ENCODE measurements at regions not wholly inside any gene's neighbourhood (a gene's known extent, or its start where the extent isn't known, plus 50 kb on each side); places are given as distances from the start of the nearest gene placed in this dataset.
A peak's percentile ranks its signal among the peaks of the same experiment; 100 is the strongest.

- Histone ChIP-seq H4K8ac (ENCODE audit: low read depth, low read length) (no peak overlapping the region), H2AFZ (ENCODE audit: insufficient read depth, low read length, poor library complexity) (no peak overlapping the region), H2BK120ac (ENCODE audit: insufficient read depth, low read length, poor library complexity) (no peak overlapping the region), H3K36me3 (ENCODE audit: control insufficient read depth in 1 of 2, insufficient read depth in 2 of 2, low read length in 2 of 2) (no peaks in the 10 kb centered on the region), H3K79me1 (ENCODE audit: low read length) (peaks cover 1% of the 10 kb centered on the region), H2BK12ac (ENCODE audit: low read length) (no peak overlapping the region), H3K4me3 (ENCODE audit: low read depth, low read length) (no peak overlapping the region), H3K9ac (ENCODE audit: low read length) (no peak overlapping the region), H4K12ac (ENCODE audit: low read depth, low read length) (no peak overlapping the region), H3K4me1 (ENCODE audit: control insufficient read depth in 1 of 2, insufficient read depth in 2 of 2, low read length in 2 of 2) (no peaks in the 10 kb centered on the region), H3K27me3 (ENCODE audit: insufficient read depth, low read length) (no peaks in the 10 kb centered on the region), H2AK5ac (ENCODE audit: low read length) (no peak overlapping the region), H3K4me2 (ENCODE audit: low read length) (no peak overlapping the region), H3K14ac (ENCODE audit: low read length) (no peak overlapping the region), H3K18ac (ENCODE audit: low read length) (no peak overlapping the region), H3K27ac (ENCODE audit: low read depth, low read length) (no peak overlapping the region), H2BK5ac (ENCODE audit: low read depth, low read length, poor library complexity) (no peak overlapping the region), H3K9me3 (ENCODE audit: insufficient read depth, low read depth, low read length) (no peaks in the 10 kb centered on the region), H3K23ac (ENCODE audit: low read length) (no peak overlapping the region), H3K79me2 (ENCODE audit: control insufficient read depth, insufficient read depth, low read length, poor library complexity) (no peaks in the 10 kb centered on the region), H4K91ac (ENCODE audit: low read depth, low read length) (no peak overlapping the region), H3K4ac (ENCODE audit: low read depth, low read length) (no peak overlapping the region)
- DNase-seq = no peak
- WGBS (ENCODE audit: extremely low coverage, insufficient coverage, insufficient read length) = no CpG with 5 or more reads among the region's 15 CpGs
These were observed 206.5 kb upstream of the RREB1 start for GRCh38 chr6:6901205-6901719.

- no CpG with 5 or more reads among the region's 3 CpGs for WGBS (ENCODE audit: extremely low coverage, insufficient coverage, insufficient read length)
- H4K12ac ChIP-seq (ENCODE audit: low read depth, low read length) = no peak overlapping the region
- H3K9me3 ChIP-seq (ENCODE audit: insufficient read depth, low read depth, low read length) = no peaks in the 10 kb centered on the region
- no peak overlapping the region for H2BK120ac ChIP-seq (ENCODE audit: insufficient read depth, low read length, poor library complexity)
- H3K4ac ChIP-seq (ENCODE audit: low read depth, low read length) = no peak overlapping the region
- no peaks in the 10 kb centered on the region for H3K79me2 ChIP-seq (ENCODE audit: control insufficient read depth, insufficient read depth, low read length, poor library complexity)
- no peak overlapping the region for H2BK5ac ChIP-seq (ENCODE audit: low read depth, low read length, poor library complexity)
- H3K4me2 ChIP-seq (ENCODE audit: low read length) = no peak overlapping the region
- H4K91ac ChIP-seq (ENCODE audit: low read depth, low read length) = no peak overlapping the region
- no peak overlapping the region for H2AFZ ChIP-seq (ENCODE audit: insufficient read depth, low read length, poor library complexity)
- H4K8ac ChIP-seq (ENCODE audit: low read depth, low read length) = no peak overlapping the region
- H3K23ac ChIP-seq (ENCODE audit: low read length) = no peak overlapping the region
- no peak overlapping the region for H3K4me3 ChIP-seq (ENCODE audit: low read depth, low read length)
- DNase-seq = no peak
- no peak overlapping the region for H2AK5ac ChIP-seq (ENCODE audit: low read length)
- no peak overlapping the region for H3K27ac ChIP-seq (ENCODE audit: low read depth, low read length)
- no peaks in the 10 kb centered on the region for H3K36me3 ChIP-seq (ENCODE audit: control insufficient read depth in 1 of 2, insufficient read depth in 2 of 2, low read length in 2 of 2)
- peaks cover 1% of the 10 kb centered on the region for H3K79me1 ChIP-seq (ENCODE audit: low read length)
- H2BK12ac ChIP-seq (ENCODE audit: low read length) = no peak overlapping the region
- H3K18ac ChIP-seq (ENCODE audit: low read length) = no peak overlapping the region
- no peaks in the 10 kb centered on the region for H3K27me3 ChIP-seq (ENCODE audit: insufficient read depth, low read length)
- no peaks in the 10 kb centered on the region for H3K4me1 ChIP-seq (ENCODE audit: control insufficient read depth in 1 of 2, insufficient read depth in 2 of 2, low read length in 2 of 2)
- no peak overlapping the region for H3K14ac ChIP-seq (ENCODE audit: low read length)
- no peak overlapping the region for H3K9ac ChIP-seq (ENCODE audit: low read length)
These were observed 205.8 kb upstream of the RREB1 start for GRCh38 chr6:6901945-6902344.

GRCh38 chr6:6905961-6906518 lies 201.7 kb upstream of the RREB1 start:
- H3K4me3 ChIP-seq (ENCODE audit: low read depth, low read length) = no peak overlapping the region
- no peak overlapping the region for H3K4ac ChIP-seq (ENCODE audit: low read depth, low read length)
- no peak overlapping the region for H2BK12ac ChIP-seq (ENCODE audit: low read length)
- no peak overlapping the region for H3K18ac ChIP-seq (ENCODE audit: low read length)
- H3K4me1 ChIP-seq (ENCODE audit: control insufficient read depth in 1 of 2, insufficient read depth in 2 of 2, low read length in 2 of 2) = no peaks in the 10 kb centered on the region
- no peak overlapping the region for H3K9ac ChIP-seq (ENCODE audit: low read length)
- no peak overlapping the region for H3K23ac ChIP-seq (ENCODE audit: low read length)
- H4K91ac ChIP-seq (ENCODE audit: low read depth, low read length) = no peak overlapping the region
- H3K27ac ChIP-seq (ENCODE audit: low read depth, low read length) = no peak overlapping the region
- H2BK5ac ChIP-seq (ENCODE audit: low read depth, low read length, poor library complexity) = no peak overlapping the region
- WGBS (ENCODE audit: extremely low coverage, insufficient coverage, insufficient read length) = no CpG with 5 or more reads among the region's 6 CpGs
- H2AK5ac ChIP-seq (ENCODE audit: low read length) = no peak overlapping the region
- peaks cover 8% of the 10 kb centered on the region for H3K79me1 ChIP-seq (ENCODE audit: low read length)
- no peak overlapping the region for H2AFZ ChIP-seq (ENCODE audit: insufficient read depth, low read length, poor library complexity)
- H4K12ac ChIP-seq (ENCODE audit: low read depth, low read length) = no peak overlapping the region
- no peaks in the 10 kb centered on the region for H3K79me2 ChIP-seq (ENCODE audit: control insufficient read depth, insufficient read depth, low read length, poor library complexity)
- no peaks in the 10 kb centered on the region for H3K27me3 ChIP-seq (ENCODE audit: insufficient read depth, low read length)
- DNase-seq = peak; percentile 28 to 66
- H3K36me3 ChIP-seq (ENCODE audit: control insufficient read depth in 1 of 2, insufficient read depth in 2 of 2, low read length in 2 of 2) = no peaks in the 10 kb centered on the region
- no peak overlapping the region for H3K14ac ChIP-seq (ENCODE audit: low read length)
- H3K4me2 ChIP-seq (ENCODE audit: low read length) = no peak overlapping the region
- H2BK120ac ChIP-seq (ENCODE audit: insufficient read depth, low read length, poor library complexity) = no peak overlapping the region
- H3K9me3 ChIP-seq (ENCODE audit: insufficient read depth, low read depth, low read length) = no peaks in the 10 kb centered on the region
- H4K8ac ChIP-seq (ENCODE audit: low read depth, low read length) = no peak overlapping the region

GRCh38 chr6:6906570-6907213 lies 201.1 kb upstream of the RREB1 start:
- Histone ChIP-seq H3K4me1 (ENCODE audit: control insufficient read depth in 1 of 2, insufficient read depth in 2 of 2, low read length in 2 of 2) (no peaks in the 10 kb centered on the region), H2BK12ac (ENCODE audit: low read length) (no peak overlapping the region), H3K36me3 (ENCODE audit: control insufficient read depth in 1 of 2, insufficient read depth in 2 of 2, low read length in 2 of 2) (no peaks in the 10 kb centered on the region), H4K8ac (ENCODE audit: low read depth, low read length) (no peak overlapping the region), H3K4ac (ENCODE audit: low read depth, low read length) (no peak overlapping the region), H3K23ac (ENCODE audit: low read length) (no peak overlapping the region), H2AFZ (ENCODE audit: insufficient read depth, low read length, poor library complexity) (no peak overlapping the region), H4K12ac (ENCODE audit: low read depth, low read length) (no peak overlapping the region), H3K4me2 (ENCODE audit: low read length) (no peak overlapping the region), H3K4me3 (ENCODE audit: low read depth, low read length) (no peak overlapping the region), H3K27ac (ENCODE audit: low read depth, low read length) (no peak overlapping the region), H2BK120ac (ENCODE audit: insufficient read depth, low read length, poor library complexity) (no peak overlapping the region), H3K9me3 (ENCODE audit: insufficient read depth, low read depth, low read length) (no peaks in the 10 kb centered on the region), H2BK5ac (ENCODE audit: low read depth, low read length, poor library complexity) (no peak overlapping the region), H4K91ac (ENCODE audit: low read depth, low read length) (no peak overlapping the region), H3K18ac (ENCODE audit: low read length) (no peak overlapping the region), H2AK5ac (ENCODE audit: low read length) (no peak overlapping the region), H3K9ac (ENCODE audit: low read length) (no peak overlapping the region), H3K14ac (ENCODE audit: low read length) (no peak overlapping the region), H3K79me1 (ENCODE audit: low read length) (peaks cover 8% of the 10 kb centered on the region), H3K79me2 (ENCODE audit: control insufficient read depth, insufficient read depth, low read length, poor library complexity) (no peaks in the 10 kb centered on the region), H3K27me3 (ENCODE audit: insufficient read depth, low read length) (no peaks in the 10 kb centered on the region)
- no CpG with 5 or more reads among the region's 5 CpGs for WGBS (ENCODE audit: extremely low coverage, insufficient coverage, insufficient read length)
- no peak for DNase-seq
